Kidney (tissue), 13 donors: ENCODE measurements at regions not wholly inside any gene's neighbourhood (a gene's known extent, or its start where the extent isn't known, plus 50 kb on each side); places are given as distances from the start of the nearest gene placed in this dataset.

Experiments
- DNase-seq, 5 donors: peaks; one replicate each; pipeline ENCODE4 v3.0.0-alpha.2; 2013 to 2020
- FAIRE-seq: peaks from 2 replicates; lab custom pipeline; 2012; peaks lifted over from hg19 to GRCh38; lab: Jason Lieb, UNC
- H3K27ac ChIP-seq, 2 donors: one replicate each; pipeline ENCODE4 v1.7.0; 2013; ENCODE audit warnings: low read depth in 2 of 2, low read length in 2 of 2, inconsistent platforms in 1 of 2
- H3K27me3 ChIP-seq: one replicate; pipeline ENCODE4 v1.7.1; 2013; ENCODE audit warnings: low read length, inconsistent platforms; ENCODE audit not compliant: control insufficient read depth, insufficient read depth
- H3K36me3 ChIP-seq, 3 donors: one replicate each; pipeline versions ENCODE4 v1.7.0 to v1.7.1; 2013; ENCODE audit warnings: low read length in 3 of 3, control low read depth in 1 of 3, inconsistent platforms in 1 of 3; ENCODE audit not compliant: insufficient read depth in 3 of 3, control insufficient read depth in 2 of 3
- H3K4me1 ChIP-seq, 3 donors: one replicate each; pipeline versions ENCODE4 v1.7.0 to v1.7.1; 2013; ENCODE audit warnings: low read length in 3 of 3, inconsistent platforms in 1 of 3, low read depth in 1 of 3; ENCODE audit not compliant: control insufficient read depth in 2 of 3, insufficient read depth in 2 of 3
- H3K4me3 ChIP-seq, 3 donors: one replicate each; pipeline versions ENCODE4 v1.7.0 to v1.8.1; 2013; ENCODE audit warnings: low read length in 3 of 3, control low read depth in 1 of 3, inconsistent platforms in 1 of 3
- H3K9ac ChIP-seq, 3 donors: one replicate each; pipeline versions ENCODE4 v1.7.0 to v1.7.1; 2013; ENCODE audit warnings: low read length in 3 of 3, control low read depth in 1 of 3, inconsistent platforms in 1 of 3
- H3K9me3 ChIP-seq, 3 donors: one replicate each; pipeline versions ENCODE4 v1.7.0 to v1.7.1; 2013; ENCODE audit warnings: low read length in 3 of 3, control low read depth in 1 of 3, inconsistent platforms in 1 of 3; ENCODE audit not compliant: control insufficient read depth in 2 of 3, insufficient read depth in 1 of 3
- CTCF ChIP-seq: IDR thresholded peaks from 3 replicates; pipeline ENCODE4 v1.5.1; 2012; ENCODE audit warnings: mild to moderate bottlenecking, moderate library complexity, borderline replicate concordance; ENCODE audit not compliant: insufficient read depth; ENCODE audit errors: extremely low read depth
- intact Hi-C: fragments of 100-400 bp; cut with DNase I; formaldehyde crosslinking; loops from one replicate; pipeline ENCODE4 v1.11.1; 2022
- donor health status: control.
- donor health status: control.
- donor health status: control.
- donor health status: control.
- donor health status: control.
- donor health status: DM: yes; HTN: yes; CAD: no.
- donor health status: Normal renal cell carcinoma (clear cell type).

- no peaks in the 10 kb centered on the region for H3K9me3 ChIP-seq
- H3K27ac ChIP-seq = no peak overlapping the region
- no peaks in the 10 kb centered on the region for H3K4me1 ChIP-seq
- H3K27me3 ChIP-seq = no peaks in the 10 kb centered on the region
- peak in 1 of 5 donors; percentile 32 for DNase-seq
- TF ChIP-seq CTCF = no peak
- no peak for FAIRE-seq
- H3K9ac ChIP-seq = no peak overlapping the region
- H3K4me3 ChIP-seq = no peak overlapping the region
- no peaks in the 10 kb centered on the region for H3K36me3 ChIP-seq
- intact Hi-C loops = no loop called here
These were observed 847.3 kb upstream of the ADAMTS5 start for GRCh38 chr21:27814226-27814625.

GRCh38 chr21:27813750-27814149, 846.9 kb upstream of the ADAMTS5 start:
- Histone ChIP-seq H3K4me3 (no peak overlapping the region), H3K36me3 (no peaks in the 10 kb centered on the region), H3K9me3 (no peaks in the 10 kb centered on the region), H3K9ac (no peak overlapping the region), H3K27ac (no peak overlapping the region), H3K27me3 (no peaks in the 10 kb centered on the region), H3K4me1 (no peaks in the 10 kb centered on the region)
- DNase-seq (no peak), FAIRE-seq (no peak)
- intact Hi-C loops = no loop called here
- TF ChIP-seq CTCF = no peak

- H3K36me3 ChIP-seq = no peaks in the 10 kb centered on the region
- H3K4me3 ChIP-seq = no peak overlapping the region
- H3K9ac ChIP-seq = no peak overlapping the region
- FAIRE-seq = no peak
- DNase-seq = no peak
- no peak for TF ChIP-seq CTCF
- H3K27ac ChIP-seq = no peak overlapping the region
- H3K9me3 ChIP-seq = no peaks in the 10 kb centered on the region
- H3K4me1 ChIP-seq = no peaks in the 10 kb centered on the region
- intact Hi-C loops = no loop called here
- no peaks in the 10 kb centered on the region for H3K27me3 ChIP-seq
These were observed 846.5 kb upstream of the ADAMTS5 start for GRCh38 chr21:27813344-27813743.

- Histone ChIP-seq H3K9me3 (no peaks in the 10 kb centered on the region), H3K36me3 (no peaks in the 10 kb centered on the region), H3K27me3 (no peaks in the 10 kb centered on the region), H3K4me3 (no peak overlapping the region), H3K4me1 (no peaks in the 10 kb centered on the region), H3K27ac (no peak overlapping the region), H3K9ac (no peak overlapping the region)
- no peak for FAIRE-seq
- TF ChIP-seq CTCF = no peak
- DNase-seq = no peak
- intact Hi-C loops = no loop called here
These were observed 845.4 kb upstream of the ADAMTS5 start for GRCh38 chr21:27812279-27812678.
